OCI-LY3 (cell line): ENCODE measurements at regions not wholly inside any gene's neighbourhood (a gene's known extent, or its start where the extent isn't known, plus 50 kb on each side); places are given as distances from the start of the nearest gene placed in this dataset.

ENCODE experiments used
- EZH2phosphoT487 ChIP-seq: fragments of 200-600 bp; shearing (Covaris generic); IDR thresholded peaks from 2 replicates; pipeline ENCODE4 v1.6.1; 2018; ENCODE audit warnings: antibody characterized with exemption, mixed run types, low read depth
- TF ChIP-seq, protein P1 (sequence below): fragments of 200-600, 300-600 bp; sonication (generic); IDR thresholded peaks from 2 replicates; pipeline ENCODE4 v1.5.1; 2014; ENCODE audit warnings: antibody characterized with exemption, low read length, low read depth

DNA sequence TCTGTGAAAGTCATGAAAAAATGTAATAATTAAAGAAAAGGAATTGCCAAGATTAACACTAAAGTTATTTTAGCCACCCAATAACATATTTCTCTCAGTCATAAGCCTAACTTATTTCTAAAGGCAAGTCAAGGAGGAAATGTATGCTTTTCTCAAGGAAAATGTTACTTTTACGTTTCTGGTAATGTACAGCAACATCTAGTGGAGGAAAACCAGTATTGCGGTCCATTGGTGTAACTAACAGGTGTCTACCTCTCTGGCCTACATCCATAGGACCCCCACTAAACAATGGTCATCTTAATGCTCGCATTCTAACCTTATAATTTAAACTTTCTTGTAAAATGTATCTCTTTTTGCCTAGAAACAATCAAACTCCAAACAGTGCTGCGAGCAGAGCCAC lies 437.5 kb downstream of the KIF20B start:
- TF ChIP-seq, protein P1, sequence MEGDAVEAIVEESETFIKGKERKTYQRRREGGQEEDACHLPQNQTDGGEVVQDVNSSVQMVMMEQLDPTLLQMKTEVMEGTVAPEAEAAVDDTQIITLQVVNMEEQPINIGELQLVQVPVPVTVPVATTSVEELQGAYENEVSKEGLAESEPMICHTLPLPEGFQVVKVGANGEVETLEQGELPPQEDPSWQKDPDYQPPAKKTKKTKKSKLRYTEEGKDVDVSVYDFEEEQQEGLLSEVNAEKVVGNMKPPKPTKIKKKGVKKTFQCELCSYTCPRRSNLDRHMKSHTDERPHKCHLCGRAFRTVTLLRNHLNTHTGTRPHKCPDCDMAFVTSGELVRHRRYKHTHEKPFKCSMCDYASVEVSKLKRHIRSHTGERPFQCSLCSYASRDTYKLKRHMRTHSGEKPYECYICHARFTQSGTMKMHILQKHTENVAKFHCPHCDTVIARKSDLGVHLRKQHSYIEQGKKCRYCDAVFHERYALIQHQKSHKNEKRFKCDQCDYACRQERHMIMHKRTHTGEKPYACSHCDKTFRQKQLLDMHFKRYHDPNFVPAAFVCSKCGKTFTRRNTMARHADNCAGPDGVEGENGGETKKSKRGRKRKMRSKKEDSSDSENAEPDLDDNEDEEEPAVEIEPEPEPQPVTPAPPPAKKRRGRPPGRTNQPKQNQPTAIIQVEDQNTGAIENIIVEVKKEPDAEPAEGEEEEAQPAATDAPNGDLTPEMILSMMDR: peak; percentile 43
- no peak for TF ChIP-seq EZH2phosphoT487
